ENCODE measurements at regions not wholly inside any gene's neighbourhood (a gene's known extent, or its start where the extent isn't known, plus 50 kb on each side); places are given as distances from the start of the nearest gene placed in this dataset.

- intact Hi-C loops (cut with micrococcal nuclease) = no loop called here
- Histone ChIP-seq H3K27me3 (ENCODE audit: insufficient read depth, low read length) (no peaks in the 10 kb centered on the region), H2AFZ (ENCODE audit: low read depth, low read length, poor library complexity, severe bottlenecking) (no peak overlapping the region), H3K79me2 (ENCODE audit: insufficient read depth, low read length) (no peaks in the 10 kb centered on the region), H3K4me3 (replicated peaks in 1 of 2; ENCODE audit: low read depth in 1 of 2, low read length in 2 of 2) (no peak overlapping the region), H4K20me1 (ENCODE audit: insufficient read depth) (no peaks in the 10 kb centered on the region), H3K9ac (ENCODE audit: low read length) (no peak overlapping the region), H3K4me1 (ENCODE audit: control insufficient read depth in 1 of 2, insufficient read depth in 2 of 2, low read length in 2 of 2) (peaks cover 0 to 6% of the 10 kb centered on the region in 2 experiments; a peak in 2 of 4 replicates), H3K27ac (ENCODE audit: low read depth, low read length) (no peak overlapping the region), H3K9me3 (ENCODE audit: control insufficient read depth in 1 of 2, insufficient read depth in 1 of 2, low read depth in 1 of 2, low read length in 2 of 2) (no peaks in the 10 kb centered on the region), H3K4me2 (ENCODE audit: low read length) (no peak overlapping the region), H3K9me2 (ENCODE audit: insufficient read depth) (no peaks in the 10 kb centered on the region), H3K36me3 (ENCODE audit: control insufficient read depth in 1 of 2, insufficient read depth in 2 of 2, low read length in 2 of 2) (no peaks in the 10 kb centered on the region)
- POLR2A ChIA-PET = no interaction called here
- no peak for DNase-seq (ENCODE audit: low read depth, low spot score)
- no TSS peak for BruUV-seq (replicated peaks)
- TF ChIP-seq ELF1 (IDR thresholded peaks at IDR 0.05; ENCODE audit: borderline replicate concordance, low read depth) = no peak
- no peak for TF ChIP-seq EZH2phosphoT487 (IDR thresholded peaks at IDR 0.05; ENCODE audit: borderline replicate concordance)
- RAD21 ChIA-PET (ENCODE audit: low non-redundant PET in 1 of 2, low total read pairs in 2 of 2, uncharacterized antibody in 2 of 2, unreplicated experiment in 2 of 2) = no interaction called here
- CTCF ChIA-PET = no interaction called here
- ATAC-seq = no peak
These were observed 124.1 kb upstream of the ACO1 start for GRCh38 chr9:32260151-32260862.

DNA sequence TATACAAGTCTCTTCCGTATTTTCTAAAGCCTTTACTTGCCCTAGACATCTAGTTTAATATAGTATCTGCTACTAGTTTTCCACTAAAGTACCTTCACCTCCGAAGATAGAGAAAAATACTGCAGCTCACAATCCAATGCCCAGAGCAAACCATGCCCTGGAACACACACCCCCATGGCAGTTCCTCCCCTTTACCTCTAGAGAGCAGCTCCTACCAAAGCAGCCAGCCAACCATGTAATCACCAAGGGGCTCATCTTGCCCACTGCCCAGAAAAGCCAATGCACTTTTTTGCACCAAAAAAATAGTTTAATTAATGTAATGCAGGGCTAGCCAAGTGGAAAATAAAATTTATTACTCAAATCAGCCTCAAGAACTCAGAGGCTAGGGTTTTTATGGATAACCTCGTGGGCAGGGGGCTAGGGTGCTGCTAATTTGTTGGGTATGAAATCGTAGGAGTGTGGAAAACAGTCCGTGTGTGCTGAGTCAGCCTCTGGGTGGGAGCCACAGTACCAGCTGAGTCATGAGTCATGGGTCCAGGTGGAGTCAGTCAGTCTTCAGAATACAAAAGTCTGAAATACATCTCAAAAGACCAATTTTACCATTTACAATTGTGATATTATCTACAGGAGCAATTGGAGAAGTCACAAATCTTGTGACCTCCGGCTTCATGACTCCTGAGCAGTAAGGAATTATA, 120.1 kb upstream of the ACO1 start:
- H2AFZ ChIP-seq (ENCODE audit: low read depth, low read length, poor library complexity, severe bottlenecking) = no peak overlapping the region
- intact Hi-C loops (cut with micrococcal nuclease) = no loop called here
- no peaks in the 10 kb centered on the region for H3K79me2 ChIP-seq (ENCODE audit: insufficient read depth, low read length)
- H3K4me2 ChIP-seq (ENCODE audit: low read length) = peak overlapping the region; percentile 21; the same call in 1 of the 2 replicates
- no TSS peak for BruUV-seq (replicated peaks)
- H3K9me3 ChIP-seq (ENCODE audit: control insufficient read depth in 1 of 2, insufficient read depth in 1 of 2, low read depth in 1 of 2, low read length in 2 of 2) = no peaks in the 10 kb centered on the region
- H3K9me2 ChIP-seq (ENCODE audit: insufficient read depth) = no peaks in the 10 kb centered on the region
- no peaks in the 10 kb centered on the region for H3K36me3 ChIP-seq (ENCODE audit: control insufficient read depth in 1 of 2, insufficient read depth in 2 of 2, low read length in 2 of 2)
- no peak for ATAC-seq
- no peak overlapping the region for H3K27ac ChIP-seq (ENCODE audit: low read depth, low read length)
- H4K20me1 ChIP-seq (ENCODE audit: insufficient read depth) = no peaks in the 10 kb centered on the region
- no peak overlapping the region for H3K9ac ChIP-seq (ENCODE audit: low read length)
- ChIA-PET CTCF (interaction anchor here (0.7 kb wide), 1 partner anchor 13 kb away, joined by 3 read pairs; no protein-coding TSS in a partner anchor), RAD21 (ENCODE audit: low non-redundant PET in 1 of 2, low total read pairs in 2 of 2, uncharacterized antibody in 2 of 2, unreplicated experiment in 2 of 2) (no interaction called here), POLR2A (no interaction called here)
- no peak overlapping the region for H3K4me3 ChIP-seq (replicated peaks in 1 of 2; ENCODE audit: low read depth in 1 of 2, low read length in 2 of 2)
- no peak for DNase-seq (ENCODE audit: low read depth, low spot score)
- peaks cover 0 to 6% of the 10 kb centered on the region in 2 experiments; a peak in 2 of 4 replicates for H3K4me1 ChIP-seq (ENCODE audit: control insufficient read depth in 1 of 2, insufficient read depth in 2 of 2, low read length in 2 of 2)
- no peaks in the 10 kb centered on the region for H3K27me3 ChIP-seq (ENCODE audit: insufficient read depth, low read length)
- TF ChIP-seq, protein P1, sequence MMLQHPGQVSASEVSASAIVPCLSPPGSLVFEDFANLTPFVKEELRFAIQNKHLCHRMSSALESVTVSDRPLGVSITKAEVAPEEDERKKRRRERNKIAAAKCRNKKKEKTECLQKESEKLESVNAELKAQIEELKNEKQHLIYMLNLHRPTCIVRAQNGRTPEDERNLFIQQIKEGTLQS (IDR thresholded peaks at IDR 0.05) = no peak
- TF ChIP-seq, protein P2, sequence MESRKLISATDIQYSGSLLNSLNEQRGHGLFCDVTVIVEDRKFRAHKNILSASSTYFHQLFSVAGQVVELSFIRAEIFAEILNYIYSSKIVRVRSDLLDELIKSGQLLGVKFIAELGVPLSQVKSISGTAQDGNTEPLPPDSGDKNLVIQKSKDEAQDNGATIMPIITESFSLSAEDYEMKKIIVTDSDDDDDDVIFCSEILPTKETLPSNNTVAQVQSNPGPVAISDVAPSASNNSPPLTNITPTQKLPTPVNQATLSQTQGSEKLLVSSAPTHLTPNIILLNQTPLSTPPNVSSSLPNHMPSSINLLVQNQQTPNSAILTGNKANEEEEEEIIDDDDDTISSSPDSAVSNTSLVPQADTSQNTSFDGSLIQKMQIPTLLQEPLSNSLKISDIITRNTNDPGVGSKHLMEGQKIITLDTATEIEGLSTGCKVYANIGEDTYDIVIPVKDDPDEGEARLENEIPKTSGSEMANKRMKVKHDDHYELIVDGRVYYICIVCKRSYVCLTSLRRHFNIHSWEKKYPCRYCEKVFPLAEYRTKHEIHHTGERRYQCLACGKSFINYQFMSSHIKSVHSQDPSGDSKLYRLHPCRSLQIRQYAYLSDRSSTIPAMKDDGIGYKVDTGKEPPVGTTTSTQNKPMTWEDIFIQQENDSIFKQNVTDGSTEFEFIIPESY (IDR thresholded peaks at IDR 0.05; ENCODE audit: extremely low read depth, insufficient replicate concordance, low read length) = no peak
- TF ChIP-seq, protein P3, sequence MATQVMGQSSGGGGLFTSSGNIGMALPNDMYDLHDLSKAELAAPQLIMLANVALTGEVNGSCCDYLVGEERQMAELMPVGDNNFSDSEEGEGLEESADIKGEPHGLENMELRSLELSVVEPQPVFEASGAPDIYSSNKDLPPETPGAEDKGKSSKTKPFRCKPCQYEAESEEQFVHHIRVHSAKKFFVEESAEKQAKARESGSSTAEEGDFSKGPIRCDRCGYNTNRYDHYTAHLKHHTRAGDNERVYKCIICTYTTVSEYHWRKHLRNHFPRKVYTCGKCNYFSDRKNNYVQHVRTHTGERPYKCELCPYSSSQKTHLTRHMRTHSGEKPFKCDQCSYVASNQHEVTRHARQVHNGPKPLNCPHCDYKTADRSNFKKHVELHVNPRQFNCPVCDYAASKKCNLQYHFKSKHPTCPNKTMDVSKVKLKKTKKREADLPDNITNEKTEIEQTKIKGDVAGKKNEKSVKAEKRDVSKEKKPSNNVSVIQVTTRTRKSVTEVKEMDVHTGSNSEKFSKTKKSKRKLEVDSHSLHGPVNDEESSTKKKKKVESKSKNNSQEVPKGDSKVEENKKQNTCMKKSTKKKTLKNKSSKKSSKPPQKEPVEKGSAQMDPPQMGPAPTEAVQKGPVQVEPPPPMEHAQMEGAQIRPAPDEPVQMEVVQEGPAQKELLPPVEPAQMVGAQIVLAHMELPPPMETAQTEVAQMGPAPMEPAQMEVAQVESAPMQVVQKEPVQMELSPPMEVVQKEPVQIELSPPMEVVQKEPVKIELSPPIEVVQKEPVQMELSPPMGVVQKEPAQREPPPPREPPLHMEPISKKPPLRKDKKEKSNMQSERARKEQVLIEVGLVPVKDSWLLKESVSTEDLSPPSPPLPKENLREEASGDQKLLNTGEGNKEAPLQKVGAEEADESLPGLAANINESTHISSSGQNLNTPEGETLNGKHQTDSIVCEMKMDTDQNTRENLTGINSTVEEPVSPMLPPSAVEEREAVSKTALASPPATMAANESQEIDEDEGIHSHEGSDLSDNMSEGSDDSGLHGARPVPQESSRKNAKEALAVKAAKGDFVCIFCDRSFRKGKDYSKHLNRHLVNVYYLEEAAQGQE (IDR thresholded peaks at IDR 0.05; ENCODE audit: low read depth) = no peak
- TF ChIP-seq POLR2A (IDR thresholded peaks at IDR 0.05; ENCODE audit: borderline replicate concordance, extremely low read depth, insufficient read depth, insufficient read length) (no peak), POLR2AphosphoS5 (IDR thresholded peaks at IDR 0.05; ENCODE audit: low read depth, low read length) (no peak), YY1 (IDR thresholded peaks at IDR 0.05; ENCODE audit: extremely low read depth, insufficient replicate concordance, low read depth, low read length) (no peak), CEBPB (IDR thresholded peaks at IDR 0.05; ENCODE audit: low read depth) (no peak), EZH2 (IDR thresholded peaks at IDR 0.05) (no peak)
